Activated CD4-positive, alpha-beta memory T cell treated with anti-CD3 and anti-CD28 coated beads, Interleukin-2, amount 10 ng/mL, durations not matched to agents 7 days and 5 days (primary cell): ENCODE measurements at regions not wholly inside any gene's neighbourhood (a gene's known extent, or its start where the extent isn't known, plus 50 kb on each side); places are given as distances from the start of the nearest gene placed in this dataset.

Experiments
- CTCF ChIA-PET: fragments of 350-600 bp; sonication (Branson Sonifier 250); formaldehyde crosslinking; loops from one replicate; lab custom pipeline; 2021; ENCODE audit warnings: antibody characterized with exemption, inconsistent platforms; lab: Charles Lee
- POLR2A ChIA-PET: fragments of 350-600 bp; sonication (Branson Sonifier 250); formaldehyde crosslinking; loops from one replicate; lab custom pipeline; 2021; ENCODE audit warnings: antibody characterized with exemption; lab: Charles Lee
- DNase-seq: peaks from one replicate; pipeline ENCODE4 v3.0.0-alpha.2; 2020
- H3K27ac Mint-ChIP-seq: one replicate; pipeline ENCODE4 v1.8.0; 2021; ENCODE audit warnings: mild to moderate bottlenecking, mixed read lengths
- H3K27me3 Mint-ChIP-seq: one replicate; pipeline ENCODE4 v1.8.0; 2021; ENCODE audit warnings: mixed read lengths
- H3K36me3 Mint-ChIP-seq: one replicate; pipeline ENCODE4 v1.8.0; 2021; ENCODE audit warnings: low read depth, mixed read lengths
- H3K4me1 Mint-ChIP-seq: one replicate; pipeline ENCODE4 v1.8.0; 2021; ENCODE audit warnings: mixed read lengths
- H3K4me3 Mint-ChIP-seq: one replicate; pipeline ENCODE4 v1.8.0; 2021; ENCODE audit warnings: mild to moderate bottlenecking, mixed read lengths
- H3K9me3 Mint-ChIP-seq: one replicate; pipeline ENCODE4 v1.8.0; 2021; ENCODE audit warnings: mixed read lengths

GRCh38 chr7:18191862-18192625 lies 164.4 kb upstream of the PRPS1L1 start:
- Mint-ChIP-seq H3K27me3 (peaks cover 3% of the 10 kb centered on the region), H3K4me1 (no peaks in the 10 kb centered on the region), H3K27ac (no peak overlapping the region), H3K36me3 (no peaks in the 10 kb centered on the region), H3K4me3 (no peak overlapping the region), H3K9me3 (no peaks in the 10 kb centered on the region)
- POLR2A ChIA-PET: no interaction called here
- CTCF ChIA-PET: no interaction called here
- DNase-seq: no peak

- ChIA-PET CTCF (no interaction called here), POLR2A (no interaction called here)
- Mint-ChIP-seq H3K4me1 (no peaks in the 10 kb centered on the region), H3K4me3 (no peak overlapping the region), H3K9me3 (no peaks in the 10 kb centered on the region), H3K36me3 (no peaks in the 10 kb centered on the region), H3K27me3 (peaks cover 3% of the 10 kb centered on the region), H3K27ac (no peak overlapping the region)
- DNase-seq: no peak
Measured at GRCh38 chr7:18194616-18195015, 167.0 kb upstream of the PRPS1L1 start.

GRCh38 chr7:18196638-18197037 lies 169.0 kb upstream of the PRPS1L1 start:
- no peak for DNase-seq
- Mint-ChIP-seq H3K27me3 (peaks cover 3% of the 10 kb centered on the region), H3K4me3 (no peak overlapping the region), H3K36me3 (no peaks in the 10 kb centered on the region), H3K9me3 (no peaks in the 10 kb centered on the region), H3K27ac (no peak overlapping the region), H3K4me1 (no peaks in the 10 kb centered on the region)
- ChIA-PET CTCF (no interaction called here), POLR2A (no interaction called here)

- no peaks in the 10 kb centered on the region for H3K9me3 Mint-ChIP-seq
- H3K36me3 Mint-ChIP-seq: no peaks in the 10 kb centered on the region
- no peak overlapping the region for H3K27ac Mint-ChIP-seq
- ChIA-PET CTCF (no interaction called here), POLR2A (no interaction called here)
- no peaks in the 10 kb centered on the region for H3K4me1 Mint-ChIP-seq
- H3K4me3 Mint-ChIP-seq: no peak overlapping the region
- DNase-seq: no peak
- no peaks in the 10 kb centered on the region for H3K27me3 Mint-ChIP-seq
Measured at GRCh38 chr7:18198868-18199267, 171.2 kb upstream of the PRPS1L1 start.

GRCh38 chr7:18200266-18200665 lies 172.6 kb upstream of the PRPS1L1 start:
- ChIA-PET CTCF (interaction anchor here (1.4 kb wide), 1 partner anchor 11 kb away, joined by 4 read pairs; no protein-coding TSS in a partner anchor), POLR2A (no interaction called here)
- Mint-ChIP-seq H3K36me3 (no peaks in the 10 kb centered on the region), H3K9me3 (no peaks in the 10 kb centered on the region), H3K4me1 (no peaks in the 10 kb centered on the region), H3K27ac (no peak overlapping the region), H3K4me3 (no peak overlapping the region), H3K27me3 (no peaks in the 10 kb centered on the region)
- no peak for DNase-seq

GRCh38 chr7:18200855-18201254 lies 173.2 kb upstream of the PRPS1L1 start:
- Mint-ChIP-seq H3K36me3 (no peaks in the 10 kb centered on the region), H3K4me1 (no peaks in the 10 kb centered on the region), H3K27me3 (no peaks in the 10 kb centered on the region), H3K9me3 (no peaks in the 10 kb centered on the region), H3K4me3 (no peak overlapping the region), H3K27ac (no peak overlapping the region)
- CTCF ChIA-PET: interaction anchor here (1.4 kb wide), 1 partner anchor 10 kb away, joined by 4 read pairs; no protein-coding TSS in a partner anchor
- POLR2A ChIA-PET: no interaction called here
- DNase-seq: no peak

GRCh38 chr7:18201350-18201749 lies 173.7 kb upstream of the PRPS1L1 start:
- Mint-ChIP-seq H3K27ac (no peak overlapping the region), H3K9me3 (no peaks in the 10 kb centered on the region), H3K27me3 (no peaks in the 10 kb centered on the region), H3K4me1 (no peaks in the 10 kb centered on the region), H3K4me3 (no peak overlapping the region), H3K36me3 (no peaks in the 10 kb centered on the region)
- CTCF ChIA-PET: interaction anchor here (1.4 kb wide), 1 partner anchor 10 kb away, joined by 4 read pairs; no protein-coding TSS in a partner anchor
- DNase-seq: no peak
- POLR2A ChIA-PET: no interaction called here

- POLR2A ChIA-PET: no interaction called here
- H3K27me3 Mint-ChIP-seq: no peaks in the 10 kb centered on the region
- CTCF ChIA-PET: no interaction called here
- no peaks in the 10 kb centered on the region for H3K4me1 Mint-ChIP-seq
- H3K9me3 Mint-ChIP-seq: no peaks in the 10 kb centered on the region
- H3K36me3 Mint-ChIP-seq: no peaks in the 10 kb centered on the region
- H3K27ac Mint-ChIP-seq: no peak overlapping the region
- H3K4me3 Mint-ChIP-seq: no peak overlapping the region
- DNase-seq: no peak
Measured at GRCh38 chr7:18202315-18203045, 174.8 kb upstream of the PRPS1L1 start.

GRCh38 chr7:18206331-18206730 lies 178.7 kb upstream of the PRPS1L1 start:
- H3K27me3 Mint-ChIP-seq: no peaks in the 10 kb centered on the region
- no peak overlapping the region for H3K4me3 Mint-ChIP-seq
- no peaks in the 10 kb centered on the region for H3K9me3 Mint-ChIP-seq
- no peak for DNase-seq
- H3K27ac Mint-ChIP-seq: no peak overlapping the region
- POLR2A ChIA-PET: no interaction called here
- CTCF ChIA-PET: no interaction called here
- no peaks in the 10 kb centered on the region for H3K4me1 Mint-ChIP-seq
- no peaks in the 10 kb centered on the region for H3K36me3 Mint-ChIP-seq

- Mint-ChIP-seq H3K27me3 (peaks cover 3% of the 10 kb centered on the region), H3K27ac (no peak overlapping the region), H3K4me3 (no peak overlapping the region), H3K4me1 (no peaks in the 10 kb centered on the region), H3K36me3 (no peaks in the 10 kb centered on the region), H3K9me3 (no peaks in the 10 kb centered on the region)
- CTCF ChIA-PET: no interaction called here
- no peak for DNase-seq
- POLR2A ChIA-PET: no interaction called here
Measured at GRCh38 chr7:18208921-18209320, 181.3 kb upstream of the PRPS1L1 start.

GRCh38 chr7:18210377-18210776 lies 182.7 kb upstream of the PRPS1L1 start:
- Mint-ChIP-seq H3K4me1 (no peaks in the 10 kb centered on the region), H3K36me3 (no peaks in the 10 kb centered on the region), H3K27me3 (peaks cover 3% of the 10 kb centered on the region), H3K4me3 (no peak overlapping the region), H3K9me3 (no peaks in the 10 kb centered on the region), H3K27ac (no peak overlapping the region)
- ChIA-PET POLR2A (no interaction called here), CTCF (interaction anchor here (1.0 kb wide), 1 partner anchor 9 kb away, joined by 4 read pairs; no protein-coding TSS in a partner anchor)
- no peak for DNase-seq

GRCh38 chr7:18210788-18211187 lies 183.1 kb upstream of the PRPS1L1 start:
- Mint-ChIP-seq H3K4me3 (no peak overlapping the region), H3K27me3 (peaks cover 3% of the 10 kb centered on the region), H3K4me1 (no peaks in the 10 kb centered on the region), H3K9me3 (no peaks in the 10 kb centered on the region), H3K27ac (no peak overlapping the region), H3K36me3 (no peaks in the 10 kb centered on the region)
- DNase-seq: no peak
- CTCF ChIA-PET: interaction anchor here (1.0 kb wide), 1 partner anchor 10 kb away, joined by 4 read pairs; no protein-coding TSS in a partner anchor
- POLR2A ChIA-PET: no interaction called here

GRCh38 chr7:18212308-18212707 lies 184.7 kb upstream of the PRPS1L1 start:
- no peak overlapping the region for H3K4me3 Mint-ChIP-seq
- CTCF ChIA-PET: no interaction called here
- peaks cover 3% of the 10 kb centered on the region for H3K27me3 Mint-ChIP-seq
- H3K9me3 Mint-ChIP-seq: no peaks in the 10 kb centered on the region
- H3K4me1 Mint-ChIP-seq: no peaks in the 10 kb centered on the region
- H3K36me3 Mint-ChIP-seq: no peaks in the 10 kb centered on the region
- POLR2A ChIA-PET: no interaction called here
- H3K27ac Mint-ChIP-seq: no peak overlapping the region
- no peak for DNase-seq
